HG03280 (cell line): ENCODE measurements at regions not wholly inside any gene's neighbourhood (a gene's known extent, or its start where the extent isn't known, plus 50 kb on each side); places are given as distances from the start of the nearest gene placed in this dataset.

Experiments used
- ATAC-seq: cut with Tn5 transposase; IDR thresholded peaks from one replicate; pipeline ENCODE4 v1.9.1; 2021; ENCODE audit warnings: mild to moderate bottlenecking, moderate library complexity; ENCODE audit not compliant: unreplicated experiment

DNA sequence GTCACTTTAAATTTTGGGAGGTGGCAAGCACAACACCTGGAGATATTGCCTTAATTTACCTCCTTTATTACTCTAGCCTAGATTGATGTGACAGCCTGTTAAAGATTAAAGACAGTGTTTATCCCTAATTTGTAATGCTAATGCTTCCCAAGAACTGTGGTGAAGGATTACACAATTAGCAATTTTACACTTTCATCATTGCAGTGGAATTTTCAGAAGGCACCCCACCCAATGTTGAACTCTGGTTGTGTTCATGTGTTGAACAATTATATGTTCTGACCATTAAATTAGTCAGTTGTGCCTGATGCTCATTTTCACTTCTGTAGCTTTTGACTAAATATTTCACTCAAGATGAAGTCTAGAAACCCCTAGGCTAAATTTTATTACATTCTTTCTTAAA, 317.1 kb upstream of the CWC22 start:
- ATAC-seq = no peak

DNA sequence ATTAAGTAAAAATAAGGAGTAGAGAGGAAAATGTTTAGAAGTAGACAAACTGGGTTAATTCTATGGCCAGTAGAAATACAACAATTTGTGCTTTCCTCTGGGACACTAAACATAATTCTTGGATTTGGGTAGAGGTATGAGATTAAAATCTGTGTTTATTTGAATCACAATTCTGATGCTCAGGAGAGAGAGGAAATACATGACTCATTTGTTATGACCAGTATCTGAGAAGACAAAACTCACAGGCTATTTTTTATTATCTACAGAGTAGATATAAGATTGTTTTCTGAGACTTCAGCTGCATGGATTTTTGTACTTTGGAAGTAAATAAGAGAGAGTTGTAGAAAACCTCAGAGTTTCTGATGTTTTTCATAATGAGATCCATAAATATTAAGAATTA, 315.7 kb upstream of the CWC22 start:
- ATAC-seq = no peak

DNA sequence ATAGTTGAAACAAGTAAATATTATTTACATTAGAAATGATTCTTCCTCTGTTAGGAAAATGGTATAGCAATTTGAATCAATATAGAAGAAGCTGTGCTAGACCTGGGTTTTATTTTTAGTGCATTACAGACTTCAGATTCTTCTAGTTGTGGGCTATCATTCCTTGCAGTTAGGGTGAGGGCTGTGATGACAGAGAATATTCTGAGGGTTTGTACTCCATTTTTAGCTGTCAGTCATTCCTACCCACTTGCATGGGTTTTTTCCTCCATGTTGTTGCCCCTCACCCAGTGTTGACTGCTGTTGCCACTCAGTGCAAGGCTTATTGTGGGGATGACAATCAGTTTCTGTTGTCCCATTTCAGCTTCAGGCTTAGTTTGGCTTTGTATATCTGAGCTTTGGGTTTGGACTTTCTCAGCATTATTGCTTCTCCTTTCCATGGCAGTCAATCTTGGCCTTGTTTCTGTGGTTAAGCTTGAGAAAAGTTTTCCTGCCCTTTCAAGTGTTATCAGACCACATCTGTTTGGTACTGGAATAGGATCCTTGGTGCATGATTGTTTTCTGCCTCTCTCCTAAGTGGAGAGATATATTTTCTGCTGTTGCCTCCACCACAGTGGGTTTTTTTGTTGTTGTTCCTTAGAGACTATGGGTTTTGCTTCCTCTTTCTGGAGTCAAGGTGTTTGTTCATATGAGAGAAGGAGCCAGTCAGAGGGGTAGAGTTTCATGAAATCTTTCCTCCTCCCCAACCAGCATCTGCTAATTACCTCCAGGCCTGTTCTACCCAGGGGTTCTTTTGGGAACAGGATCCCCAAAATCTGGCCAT, 312.7 kb upstream of the CWC22 start:
- ATAC-seq = peak; percentile 78

DNA sequence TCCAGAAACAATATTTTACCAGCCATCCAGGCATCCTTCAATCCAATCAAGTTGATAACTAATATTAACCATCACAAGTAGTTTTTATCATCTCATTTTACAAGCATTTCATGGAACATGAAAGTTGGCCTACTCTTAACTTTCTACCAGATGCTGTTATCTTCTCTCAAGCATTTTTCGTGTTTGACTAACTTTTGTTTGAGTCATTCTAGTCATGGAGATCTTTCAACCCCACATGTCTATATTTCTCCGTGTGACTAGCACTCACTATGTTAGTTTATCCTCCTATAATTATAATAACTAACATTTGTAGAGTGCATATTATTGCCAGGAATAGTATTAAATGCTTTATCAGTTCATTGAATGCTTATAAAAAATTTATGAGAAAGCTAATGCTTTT, 307.0 kb upstream of the CWC22 start:
- ATAC-seq = no peak

DNA sequence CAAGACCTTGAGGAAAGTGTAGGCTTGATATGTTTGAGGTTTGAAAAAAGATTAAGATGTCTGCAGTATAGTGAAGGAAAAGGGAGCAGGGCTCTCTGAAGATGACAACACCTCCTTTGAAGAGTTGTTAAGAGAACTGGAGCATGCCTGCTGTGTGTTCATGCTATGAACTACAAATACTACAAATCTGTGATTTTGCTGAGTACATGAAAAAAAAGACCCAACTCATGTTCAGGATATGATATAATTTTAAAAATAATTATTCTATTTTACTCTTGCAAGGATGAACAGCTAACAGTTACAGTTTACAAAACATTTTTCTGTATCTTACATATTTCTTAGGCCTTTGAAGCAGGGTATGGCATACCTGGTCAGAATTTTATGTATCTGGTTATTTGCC, 305.4 kb upstream of the CWC22 start:
- no peak for ATAC-seq

DNA sequence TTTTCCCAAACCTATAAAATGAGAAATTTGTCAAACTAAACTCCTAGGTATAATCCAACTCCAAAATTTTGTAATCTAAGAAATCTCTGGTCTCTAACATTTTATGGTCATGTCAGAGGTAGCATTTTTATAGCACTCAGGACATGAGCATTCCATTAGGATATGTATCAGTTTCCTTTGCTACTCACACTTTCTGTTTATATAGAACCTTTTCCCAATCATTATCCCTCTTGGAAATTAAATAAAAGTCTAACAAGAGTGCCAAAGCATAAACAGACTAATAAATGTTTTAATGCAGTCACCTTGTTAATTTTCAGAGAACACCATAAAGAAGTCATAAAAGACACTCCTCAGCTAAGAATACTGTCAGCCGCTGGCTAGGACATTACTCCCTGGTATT, 300.0 kb upstream of the CWC22 start:
- ATAC-seq = no peak

DNA sequence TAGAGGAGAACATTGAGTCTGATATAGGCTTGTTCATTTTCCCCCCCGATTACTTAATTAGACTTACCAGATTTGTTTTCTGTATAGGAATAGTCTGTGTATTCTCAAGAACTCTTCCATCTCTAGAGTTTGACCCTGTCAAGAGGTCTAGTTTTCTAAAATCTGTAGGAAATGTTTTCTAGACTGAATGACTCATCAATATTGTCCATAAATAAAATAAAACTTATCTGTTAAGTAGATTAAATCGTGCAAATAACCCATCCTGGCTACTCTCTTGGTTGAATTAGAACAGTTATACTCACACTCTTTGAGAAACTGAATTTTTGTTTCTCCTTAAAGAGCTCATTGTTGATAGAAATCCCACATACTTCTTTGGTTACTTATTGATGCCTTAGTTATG, 299.2 kb upstream of the CWC22 start:
- ATAC-seq = no peak

DNA sequence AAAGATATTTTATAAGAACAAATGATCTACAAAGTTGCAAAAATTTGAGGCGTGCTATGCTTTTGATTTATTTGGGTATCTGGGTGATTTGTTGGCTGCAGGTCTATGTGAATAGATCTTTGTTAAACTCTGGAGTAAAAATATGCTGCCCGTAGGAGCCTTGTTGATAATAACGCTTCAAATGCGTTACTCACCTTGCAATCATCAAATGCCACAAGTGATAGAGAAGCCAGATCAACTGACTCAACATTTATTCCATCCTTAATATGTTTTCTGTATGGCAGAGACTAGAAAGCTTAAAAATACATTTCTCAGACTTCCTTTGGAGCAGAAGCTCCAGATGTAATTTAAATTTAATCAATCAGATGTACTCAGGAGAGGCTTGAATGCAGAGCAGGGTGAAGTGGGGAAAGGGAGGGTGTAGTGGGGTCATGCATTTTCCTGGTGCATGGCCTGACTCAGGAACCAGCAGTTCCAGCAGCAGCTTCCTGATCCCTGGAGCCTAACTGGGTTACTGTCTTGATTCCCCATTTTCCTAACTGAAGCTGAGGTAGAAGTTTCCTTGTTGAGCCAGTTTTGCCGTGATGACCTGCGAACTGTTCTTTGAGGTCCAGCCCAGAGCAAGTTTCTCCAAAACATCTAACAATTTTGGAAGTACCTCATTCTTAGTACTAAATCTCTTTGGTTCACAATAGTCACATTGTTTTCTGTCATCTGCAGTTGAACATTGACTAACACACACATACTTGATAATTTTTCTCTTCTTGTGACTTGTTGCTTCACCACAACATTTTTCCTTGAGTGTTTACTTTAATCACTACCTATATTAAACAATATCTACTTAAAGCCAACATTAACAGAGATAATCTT, 284.7 kb upstream of the CWC22 start:
- no peak for ATAC-seq

DNA sequence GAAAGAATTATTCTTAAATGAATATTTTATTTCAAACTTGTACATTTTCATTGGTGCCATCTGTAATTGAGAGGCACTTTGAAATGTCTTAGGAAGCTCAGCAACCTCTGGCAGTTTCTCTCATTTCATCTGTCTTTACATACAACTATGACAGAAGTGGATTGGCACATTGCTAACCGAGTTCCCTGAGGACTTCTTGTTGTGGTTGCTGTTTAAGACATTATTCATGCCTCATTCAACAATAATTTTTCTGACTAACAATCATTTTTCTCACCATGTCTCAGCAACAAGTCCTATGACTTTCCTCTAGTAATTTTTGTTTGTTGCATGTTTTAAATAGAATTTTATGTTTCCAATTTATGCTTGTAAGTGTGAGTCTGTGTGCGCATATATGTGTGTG, 284.0 kb upstream of the CWC22 start:
- no peak for ATAC-seq

DNA sequence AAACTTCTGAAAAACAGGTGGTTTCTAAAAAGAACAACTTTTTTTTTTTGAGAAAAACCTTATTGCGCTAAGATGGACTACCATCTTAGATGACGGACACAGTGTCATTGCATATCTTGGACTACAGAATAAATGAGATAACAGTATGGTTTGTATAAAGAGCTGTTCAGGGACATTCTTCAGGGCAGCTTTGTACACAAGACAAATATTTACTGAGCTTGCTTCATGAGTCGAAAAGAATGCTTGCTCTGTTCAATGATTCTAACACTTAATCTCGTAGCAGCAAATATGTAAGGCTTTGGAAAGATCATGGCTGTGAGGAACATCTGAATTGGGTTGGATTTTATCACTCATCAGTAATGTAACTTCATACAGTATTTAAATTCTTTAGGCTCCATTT, 282.5 kb upstream of the CWC22 start:
- no peak for ATAC-seq

DNA sequence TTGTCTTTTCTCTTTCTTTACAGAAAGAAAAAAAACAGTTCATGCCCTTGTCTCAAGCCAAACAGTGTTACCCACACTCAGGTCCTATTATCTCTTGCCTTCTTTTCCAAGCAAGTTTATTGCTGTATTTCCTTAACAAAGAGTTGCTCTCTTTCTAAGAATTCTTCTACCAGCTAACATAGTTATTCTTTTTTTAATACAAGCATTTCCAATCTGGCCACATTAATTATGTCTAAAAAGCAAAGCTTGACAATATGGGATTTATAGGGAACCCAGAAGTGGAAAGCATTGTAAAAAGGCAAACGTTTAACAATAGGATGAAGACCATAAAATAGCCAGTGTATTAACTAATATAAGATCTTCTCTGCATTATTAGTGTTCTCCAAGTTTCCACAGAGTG, 272.5 kb upstream of the CWC22 start:
- ATAC-seq = no peak

DNA sequence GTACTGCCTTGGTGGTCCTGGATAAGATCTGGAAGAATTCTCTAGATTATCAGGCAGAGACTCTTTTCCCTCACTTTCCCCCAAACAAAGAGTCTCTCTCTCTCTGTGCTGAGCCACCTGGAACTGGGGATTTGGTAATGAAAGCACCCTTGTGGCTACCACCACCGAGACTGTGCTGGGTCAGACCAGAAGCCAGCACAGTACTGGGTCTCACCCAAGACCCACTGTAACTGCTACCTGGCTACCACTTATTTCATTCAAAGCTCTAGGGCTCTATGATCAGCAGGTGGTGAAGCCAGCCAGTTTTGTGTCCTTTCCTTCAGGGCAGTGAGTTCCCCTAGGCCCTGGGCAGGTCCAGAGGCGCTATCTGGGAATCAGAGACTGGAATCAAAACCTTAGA, 269.6 kb upstream of the CWC22 start:
- ATAC-seq = no peak

DNA sequence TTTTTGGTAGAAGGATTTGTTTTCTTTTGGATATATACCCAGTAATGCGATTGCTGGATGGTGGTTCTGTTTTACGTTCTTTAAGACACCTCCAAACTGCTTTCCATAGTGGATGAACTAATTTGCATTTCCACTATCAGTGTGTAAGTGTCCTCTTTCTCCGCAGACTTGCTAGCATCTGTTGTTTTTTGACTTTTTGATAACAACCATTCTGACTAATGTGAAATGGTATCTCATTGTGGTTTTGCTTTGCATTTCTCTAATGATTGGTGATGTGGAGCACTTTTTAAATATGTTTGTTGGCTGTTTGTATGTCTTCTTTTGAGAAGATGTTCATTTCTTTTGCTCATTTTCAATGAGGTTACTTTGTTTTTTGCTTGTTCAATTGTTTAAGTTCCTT, 260.9 kb upstream of the CWC22 start:
- ATAC-seq = no peak

DNA sequence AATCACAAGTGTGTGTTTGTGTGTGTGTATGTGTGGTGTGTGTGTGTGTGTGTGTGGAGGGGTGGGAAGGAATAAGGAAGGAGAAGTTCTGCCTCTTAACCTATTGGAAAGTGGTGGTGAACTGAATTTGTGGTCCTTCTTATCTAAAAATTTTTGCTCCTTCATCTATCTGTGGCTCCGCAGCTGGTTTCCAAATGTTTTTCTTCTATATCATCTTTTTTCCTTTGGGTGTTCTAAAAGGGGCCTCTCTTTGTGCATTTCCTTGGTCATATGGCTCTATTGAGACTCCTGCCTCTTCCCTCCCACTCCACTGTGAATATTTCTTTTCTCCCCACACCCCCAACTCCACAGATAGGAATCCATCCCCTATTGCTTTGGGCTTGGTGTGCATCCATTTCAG, 254.9 kb upstream of the CWC22 start:
- no peak for ATAC-seq

DNA sequence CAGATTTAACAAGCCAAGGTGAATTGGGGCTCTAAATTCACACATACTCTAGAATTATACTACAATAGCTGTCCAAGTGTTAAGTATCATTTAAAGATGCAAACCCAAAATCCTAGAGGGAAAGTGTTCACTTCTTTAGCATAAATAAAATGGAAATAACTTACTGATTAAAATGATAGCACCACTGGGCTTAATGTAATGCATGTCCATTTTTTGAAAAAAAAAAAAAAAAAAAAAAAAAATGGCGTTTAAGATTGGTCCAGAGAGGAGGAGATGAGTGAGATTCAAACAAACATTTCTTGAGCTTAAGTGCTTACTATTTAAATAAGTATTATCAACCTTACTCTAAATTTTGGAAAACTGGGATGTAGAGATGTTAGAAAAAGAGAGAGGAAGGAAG, 251.5 kb upstream of the CWC22 start:
- no peak for ATAC-seq

DNA sequence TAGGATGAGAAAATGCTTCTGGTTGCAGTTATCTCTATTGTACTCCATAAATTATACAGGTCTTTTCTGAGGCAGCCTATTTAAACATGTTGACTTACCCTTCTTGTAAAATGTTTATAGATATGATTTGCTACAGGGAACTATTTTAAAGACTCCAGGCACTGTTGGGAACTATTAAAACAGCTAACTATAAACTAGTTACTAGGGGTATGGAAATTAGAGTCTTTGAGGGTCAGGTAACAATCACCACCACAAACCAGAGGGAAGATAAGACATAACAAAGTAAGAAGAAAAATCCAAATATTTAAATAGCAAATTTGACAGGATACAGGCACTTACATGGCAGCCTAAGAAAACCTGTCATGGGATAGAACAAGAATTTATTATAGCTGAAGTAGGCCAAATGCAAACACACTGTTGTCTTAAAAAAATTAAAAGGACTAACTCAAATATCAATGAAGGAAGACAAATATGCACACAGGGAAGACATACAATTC, 251.0 kb upstream of the CWC22 start:
- ATAC-seq = no peak

DNA sequence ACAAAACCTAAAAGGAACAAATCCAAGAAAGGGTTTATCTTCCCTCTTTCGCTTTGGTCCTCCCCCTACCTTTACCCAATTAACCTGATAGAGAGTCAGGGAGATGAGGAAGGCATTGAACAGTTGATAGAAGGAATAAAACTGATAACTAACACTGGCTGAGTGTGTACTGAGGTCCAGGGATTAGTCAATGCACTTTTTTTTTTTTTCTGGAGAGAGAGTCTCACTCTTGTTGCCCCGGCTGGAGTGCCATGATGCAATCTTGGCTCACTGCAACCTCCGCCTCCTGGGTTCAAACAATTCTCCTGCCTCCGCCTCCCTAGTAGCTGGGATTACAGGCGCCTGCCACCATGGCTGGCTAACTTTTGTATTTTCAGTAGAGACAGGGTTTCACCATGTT, 250.2 kb upstream of the CWC22 start:
- ATAC-seq = no peak

DNA sequence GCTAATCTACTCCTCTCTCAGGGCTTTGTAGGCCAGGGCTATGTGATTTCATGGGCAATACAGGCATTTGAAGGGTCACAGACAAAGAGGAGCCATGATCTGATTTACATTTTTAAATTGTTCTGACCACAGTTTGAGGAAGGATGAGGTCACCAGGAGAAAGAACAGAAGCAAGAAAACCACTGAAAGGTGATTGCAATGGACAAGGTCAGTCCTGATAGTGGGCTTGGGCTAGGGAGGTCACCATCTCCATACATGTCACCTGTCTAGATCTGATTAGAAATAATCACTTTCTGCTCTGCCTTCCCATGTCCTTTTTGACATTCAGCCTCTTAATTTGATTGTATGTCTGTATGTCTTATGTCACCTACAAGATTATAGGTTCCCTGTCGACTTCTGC, 248.9 kb upstream of the CWC22 start:
- no peak for ATAC-seq

DNA sequence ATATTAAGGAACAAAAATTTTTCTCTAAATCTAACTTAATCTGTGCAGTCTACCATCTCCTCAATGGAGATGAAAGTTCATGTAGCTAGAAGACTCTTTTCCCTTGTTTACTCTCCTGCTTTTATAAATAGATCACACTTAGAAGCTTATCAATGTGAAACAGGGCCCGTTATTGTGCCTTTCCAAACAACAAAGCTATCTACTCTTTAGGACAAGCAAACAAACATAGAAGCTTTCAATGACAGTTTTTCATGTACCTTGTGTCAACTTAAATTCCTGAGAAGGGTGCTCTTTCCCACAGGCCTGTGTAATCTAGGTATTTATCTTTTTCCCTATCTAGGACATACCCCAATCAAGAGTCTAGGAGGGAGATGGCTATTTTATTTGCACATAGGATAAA, 247.8 kb upstream of the CWC22 start:
- ATAC-seq = no peak

DNA sequence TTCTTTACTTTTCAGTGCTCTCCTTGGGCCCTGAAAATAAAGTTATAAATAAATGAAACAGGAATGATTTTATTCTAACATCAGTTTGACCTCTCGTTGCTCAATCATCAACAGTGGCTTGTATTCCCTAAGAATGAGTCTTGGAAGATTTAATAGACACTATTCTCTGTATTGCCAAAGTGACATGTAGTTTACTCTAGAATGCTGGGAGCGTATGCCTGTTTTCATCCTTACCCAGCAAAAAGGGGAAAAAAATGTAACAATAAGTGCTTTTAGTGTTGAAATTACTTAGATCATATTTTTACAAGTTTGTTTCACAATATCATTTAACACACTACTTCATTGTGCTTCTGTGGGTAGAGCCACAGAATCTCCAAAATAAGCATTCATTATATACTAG, 240.6 kb upstream of the CWC22 start:
- ATAC-seq = no peak

DNA sequence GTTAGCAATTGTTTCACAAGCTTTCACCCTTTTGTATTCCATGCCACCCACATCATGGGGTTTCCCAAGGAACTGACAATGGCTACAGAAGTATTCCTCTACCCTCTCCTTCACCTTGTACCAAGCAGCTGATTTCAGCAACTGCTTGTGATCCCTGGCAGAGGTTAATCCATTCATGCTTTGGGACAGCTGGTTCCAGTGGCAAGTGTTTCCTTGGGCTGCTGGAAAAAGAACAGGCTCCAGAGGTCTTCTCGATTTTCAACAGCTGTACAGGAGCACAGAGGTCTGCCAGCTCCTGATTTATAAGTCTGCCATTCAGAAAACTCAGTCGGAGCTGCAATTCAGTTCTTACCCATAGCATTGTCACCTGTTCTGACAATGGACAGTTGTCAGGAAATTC, 239.2 kb upstream of the CWC22 start:
- no peak for ATAC-seq

DNA sequence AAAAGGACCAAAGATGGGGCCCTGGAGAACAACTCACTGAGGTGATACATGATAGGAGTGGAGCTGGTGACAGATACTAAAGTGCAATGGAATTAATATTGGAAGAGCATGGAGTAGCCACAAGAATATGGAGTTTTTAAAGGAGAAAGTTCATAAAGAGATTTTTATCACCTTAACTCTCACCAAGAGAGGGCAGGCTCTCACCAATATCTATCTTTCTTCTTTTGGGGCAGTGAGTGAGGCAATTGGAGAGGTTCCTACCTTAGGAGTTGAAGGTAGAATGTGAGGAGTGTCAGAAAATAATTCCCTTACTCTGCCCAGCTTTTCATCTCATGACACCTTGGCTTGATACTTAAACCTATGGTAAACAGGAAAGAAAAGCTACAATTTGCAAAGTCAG, 233.7 kb upstream of the CWC22 start:
- ATAC-seq = no peak
